ENCODE measurements at regions not wholly inside any gene's neighbourhood (a gene's known extent, or its start where the extent isn't known, plus 50 kb on each side); places are given as distances from the start of the nearest gene placed in this dataset.

DNA sequence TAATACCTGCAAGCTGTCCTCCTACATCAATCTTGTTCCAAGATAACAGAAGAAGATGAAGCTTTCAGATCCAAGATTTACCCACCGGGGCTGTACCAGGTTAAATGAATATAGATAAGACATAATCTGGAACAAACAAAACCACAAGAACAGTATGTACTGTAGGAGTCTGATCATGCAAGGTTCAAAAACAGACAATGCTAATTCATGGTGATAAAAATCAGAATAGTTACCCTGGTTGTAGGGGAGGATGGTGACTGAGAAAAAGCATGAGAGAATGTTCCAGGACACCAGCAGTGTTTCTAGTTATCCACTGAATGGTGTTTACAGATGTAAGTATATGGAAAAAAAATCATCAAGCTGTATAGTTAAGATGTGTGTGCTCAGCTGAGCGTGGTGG, 211.6 kb upstream of the TBL1X start:
- Histone ChIP-seq H4K20me1 (no peaks in the 10 kb centered on the region), H3K4me3 (no peak overlapping the region), H3K27ac (no peak overlapping the region), H3K27me3 (no peaks in the 10 kb centered on the region), H3K4me2 (no peak overlapping the region), H3K9ac (no peak overlapping the region), H3K36me3 (no peaks in the 10 kb centered on the region), H3K9me3 (peaks cover 9% of the 10 kb centered on the region), H3K4me1 (peaks cover 14% of the 10 kb centered on the region)
- TF ChIP-seq Cebpa-rat (IDR thresholded peaks at IDR 0.05): no peak

DNA sequence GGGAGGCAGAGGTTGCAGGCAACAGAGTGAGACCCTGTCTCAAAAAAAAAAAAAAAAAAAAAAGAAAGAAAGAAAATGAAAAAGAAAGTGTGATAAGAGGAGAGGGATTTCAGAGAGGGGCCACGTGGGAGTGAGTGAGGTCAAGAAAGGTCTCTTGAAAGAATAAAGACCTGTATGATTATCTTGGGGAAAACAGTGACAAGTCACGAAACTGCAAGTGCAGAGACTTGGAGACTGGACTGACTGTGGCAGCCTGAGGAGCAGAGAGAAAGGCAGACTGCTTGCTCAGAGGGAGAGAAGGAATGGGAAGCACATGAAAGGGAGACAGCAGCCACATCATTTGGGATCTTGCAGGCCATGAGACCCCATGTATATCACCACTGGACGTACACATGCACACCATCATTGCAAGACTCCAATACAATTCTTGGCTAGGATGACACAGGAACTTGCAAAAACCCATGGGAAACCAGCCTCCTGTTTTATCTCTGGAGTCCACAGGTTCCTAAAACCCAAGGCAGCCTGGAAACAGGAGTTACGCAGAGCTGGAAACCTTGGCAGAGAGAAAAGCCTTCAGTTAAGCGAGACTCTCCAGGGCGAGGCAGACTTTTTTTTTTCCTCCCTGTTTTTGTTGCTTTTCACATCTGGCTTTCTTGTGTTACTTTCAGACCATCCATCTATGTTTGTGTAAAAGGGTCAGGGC, 207.0 kb upstream of the TBL1X start:
- Histone ChIP-seq H3K4me3 (no peak overlapping the region), H3K27me3 (no peaks in the 10 kb centered on the region), H3K4me2 (no peak overlapping the region), H3K27ac (no peak overlapping the region), H3K9ac (no peak overlapping the region), H3K36me3 (no peaks in the 10 kb centered on the region), H4K20me1 (no peaks in the 10 kb centered on the region), H3K9me3 (0 out of 2 replicates have a peak, but pooled peaks cover 6% of the 10 kb centered on the region), H3K4me1 (no peaks in the 10 kb centered on the region)
- TF ChIP-seq Cebpa-rat (IDR thresholded peaks at IDR 0.05): no peak

DNA sequence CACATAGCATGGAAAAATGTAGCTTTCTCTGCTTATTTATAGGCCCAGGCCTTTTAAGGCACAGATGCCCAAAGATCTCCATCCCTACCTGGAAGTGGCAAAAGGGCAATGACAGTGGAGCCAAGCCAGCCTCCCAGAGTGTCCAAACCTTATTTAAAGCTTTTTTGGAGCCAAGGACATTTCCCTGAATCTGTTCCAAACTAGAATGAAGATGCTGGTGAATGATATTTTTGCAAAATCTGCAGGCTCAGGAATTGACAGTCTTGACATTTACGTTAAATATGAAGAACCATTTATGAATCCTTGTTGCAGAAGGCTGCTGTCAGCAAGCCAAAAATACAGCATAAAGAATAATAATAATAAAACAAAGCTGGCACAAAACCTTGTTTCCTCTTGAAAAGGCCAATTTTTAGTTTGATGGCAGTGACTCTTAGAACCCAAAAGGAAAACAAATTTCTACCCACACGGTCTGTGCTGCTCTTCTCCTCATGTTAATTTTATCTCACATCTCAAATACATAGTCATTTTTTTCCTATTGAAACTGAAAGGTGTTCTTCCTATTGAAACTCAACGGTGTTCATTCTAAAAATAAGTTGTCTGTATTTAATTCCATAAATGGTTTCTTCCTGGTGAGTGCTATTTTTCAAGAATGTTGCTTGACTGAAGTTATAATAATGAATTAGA, 206.3 kb upstream of the TBL1X start:
- no peaks in the 10 kb centered on the region for H3K27me3 ChIP-seq
- 0 out of 2 replicates have a peak, but pooled peaks cover 6% of the 10 kb centered on the region for H3K9me3 ChIP-seq
- H3K4me3 ChIP-seq: no peak overlapping the region
- no peak overlapping the region for H3K9ac ChIP-seq
- no peaks in the 10 kb centered on the region for H4K20me1 ChIP-seq
- H3K27ac ChIP-seq: no peak overlapping the region
- H3K4me1 ChIP-seq: no peaks in the 10 kb centered on the region
- no peak for TF ChIP-seq Cebpa-rat (IDR thresholded peaks at IDR 0.05)
- H3K4me2 ChIP-seq: no peak overlapping the region
- no peaks in the 10 kb centered on the region for H3K36me3 ChIP-seq

DNA sequence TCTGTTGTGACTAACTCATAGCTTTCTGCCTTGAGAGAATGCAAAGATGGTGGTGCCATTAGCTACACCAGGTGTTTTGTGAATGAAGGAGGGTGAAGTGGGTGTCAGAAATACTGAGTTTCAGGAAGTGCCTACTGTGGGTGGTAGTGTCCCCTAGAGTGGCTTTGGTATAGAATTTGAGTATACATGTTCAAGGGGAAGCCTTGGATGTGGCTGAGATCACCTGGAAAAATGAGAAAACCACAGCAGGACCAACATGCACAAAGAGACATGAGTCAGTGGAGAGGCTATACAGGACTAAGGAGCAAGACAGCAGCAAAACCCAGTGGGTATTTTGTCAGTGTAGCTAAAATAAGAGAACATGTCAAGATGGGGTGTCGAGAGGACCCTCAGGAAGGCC, 204.3 kb upstream of the TBL1X start:
- Histone ChIP-seq H3K27me3 (no peaks in the 10 kb centered on the region), H3K27ac (no peak overlapping the region), H3K9me3 (0 out of 2 replicates have a peak, but pooled peaks cover 6% of the 10 kb centered on the region), H4K20me1 (no peaks in the 10 kb centered on the region), H3K36me3 (no peaks in the 10 kb centered on the region), H3K4me3 (no peak overlapping the region), H3K4me1 (no peaks in the 10 kb centered on the region), H3K9ac (no peak overlapping the region), H3K4me2 (no peak overlapping the region)
- no peak for TF ChIP-seq Cebpa-rat (IDR thresholded peaks at IDR 0.05)

DNA sequence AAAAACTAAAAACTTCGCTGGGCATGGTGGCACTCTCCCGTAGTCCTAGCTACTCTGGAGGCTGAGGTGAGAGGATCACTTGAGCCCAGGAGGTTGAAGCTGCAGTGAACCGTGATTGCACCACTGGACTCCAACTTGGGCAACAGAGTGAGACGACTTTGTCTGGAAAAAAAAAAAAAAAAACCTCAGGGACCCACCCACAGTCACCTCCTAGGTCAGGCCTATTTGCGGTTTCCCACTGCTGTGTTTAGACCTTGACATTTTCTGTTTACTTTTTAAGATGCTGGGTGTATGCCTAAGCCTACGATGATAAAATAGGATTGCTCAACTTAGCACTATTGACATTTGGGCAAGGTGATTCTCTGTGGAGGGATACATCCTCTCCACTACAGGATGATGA, 197.4 kb upstream of the TBL1X start:
- Histone ChIP-seq H3K27me3 (no peaks in the 10 kb centered on the region), H3K27ac (no peak overlapping the region), H3K4me2 (no peak overlapping the region), H3K9me3 (no peaks in the 10 kb centered on the region), H3K4me3 (no peak overlapping the region), H3K4me1 (no peaks in the 10 kb centered on the region), H3K9ac (no peak overlapping the region), H3K36me3 (no peaks in the 10 kb centered on the region), H4K20me1 (no peaks in the 10 kb centered on the region)
- no peak for TF ChIP-seq Cebpa-rat (IDR thresholded peaks at IDR 0.05)

DNA sequence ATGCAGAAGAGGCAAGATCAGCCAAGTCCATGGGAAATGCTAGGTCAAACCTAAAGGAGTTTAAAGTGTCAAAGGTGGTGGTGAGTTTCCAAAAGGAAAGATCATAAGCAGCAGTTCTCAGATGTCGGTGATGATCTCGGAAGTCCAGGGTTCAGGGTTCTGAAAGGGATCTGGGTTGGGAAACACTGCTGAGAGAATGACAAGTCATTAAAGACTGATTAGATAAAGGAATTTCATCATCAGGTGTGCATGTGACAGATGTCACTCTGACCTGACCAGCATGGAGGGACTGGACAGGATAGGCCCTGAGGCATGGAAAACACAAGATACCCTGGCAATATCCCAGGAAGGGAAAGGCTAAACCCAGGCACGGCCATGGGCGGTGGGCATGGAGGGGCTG, 195.7 kb upstream of the TBL1X start:
- no peak overlapping the region for H3K9ac ChIP-seq
- no peak overlapping the region for H3K27ac ChIP-seq
- TF ChIP-seq Cebpa-rat (IDR thresholded peaks at IDR 0.05): no peak
- no peaks in the 10 kb centered on the region for H3K27me3 ChIP-seq
- H3K4me2 ChIP-seq: no peak overlapping the region
- H3K4me1 ChIP-seq: no peaks in the 10 kb centered on the region
- H3K9me3 ChIP-seq: peaks cover 3% of the 10 kb centered on the region; the same call in 1 of the 2 replicates
- no peaks in the 10 kb centered on the region for H4K20me1 ChIP-seq
- H3K4me3 ChIP-seq: no peak overlapping the region
- H3K36me3 ChIP-seq: no peaks in the 10 kb centered on the region

DNA sequence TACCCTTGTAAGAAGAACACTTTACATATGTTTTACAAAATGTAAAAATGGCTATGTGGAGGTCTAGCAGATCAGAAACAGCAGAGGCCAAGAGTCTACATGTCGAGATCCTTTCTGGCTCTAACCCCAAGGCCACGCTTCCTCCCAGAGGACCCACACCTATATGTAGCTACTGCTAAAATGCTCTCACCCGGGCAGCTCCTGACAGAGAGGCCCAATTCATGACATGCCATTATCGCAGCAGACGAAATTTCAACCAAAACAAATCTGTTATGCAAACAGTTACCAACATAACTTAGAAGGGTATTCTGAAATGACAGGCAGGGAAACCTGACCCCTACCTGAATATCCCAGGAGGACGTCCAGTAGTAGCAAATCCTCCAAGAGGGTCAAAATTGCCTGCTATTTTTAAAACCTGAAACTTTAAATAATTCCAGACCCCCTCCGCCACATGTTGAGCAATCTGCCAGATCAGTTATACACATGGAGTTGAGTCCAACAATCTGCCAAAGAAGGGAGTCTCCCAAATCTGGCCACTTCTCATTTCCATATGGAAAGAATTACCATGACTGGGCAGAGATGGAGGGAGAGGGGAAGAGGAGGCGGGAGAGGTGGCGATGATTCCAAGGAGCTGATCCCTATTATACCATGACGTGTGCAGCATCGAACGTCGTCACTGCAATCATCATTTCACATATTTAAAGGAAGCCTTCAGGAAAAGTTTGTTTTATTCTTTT, 192.9 kb upstream of the TBL1X start:
- Histone ChIP-seq H4K20me1 (no peaks in the 10 kb centered on the region), H3K36me3 (no peaks in the 10 kb centered on the region)
- TF ChIP-seq Cebpa-rat (IDR thresholded peaks at IDR 0.05): no peak

DNA sequence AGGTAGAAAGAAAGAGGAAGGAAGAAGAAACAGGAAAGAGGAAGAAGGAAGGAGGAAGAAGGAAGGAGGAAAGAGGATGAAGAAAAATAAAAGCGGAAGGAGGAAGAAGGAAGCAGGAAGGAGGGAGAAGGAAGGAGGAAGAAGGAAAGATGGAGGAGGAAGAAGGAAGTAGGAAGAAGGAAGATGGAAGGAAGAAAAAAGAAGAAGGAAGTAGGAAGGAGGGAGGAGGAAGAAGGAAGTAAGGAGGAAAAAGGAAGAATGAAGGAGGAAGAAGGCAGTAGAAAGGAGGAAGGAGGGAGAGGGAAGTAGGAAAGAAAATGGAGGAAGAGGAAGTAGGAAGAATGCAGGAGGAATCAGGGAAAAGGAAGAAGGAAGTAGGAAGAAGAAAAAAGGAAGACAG, 191.1 kb upstream of the TBL1X start:
- no peak overlapping the region for H3K4me3 ChIP-seq
- no peak overlapping the region for H3K27ac ChIP-seq
- H3K4me1 ChIP-seq: peaks cover 19% of the 10 kb centered on the region
- no peaks in the 10 kb centered on the region for H3K27me3 ChIP-seq
- H3K4me2 ChIP-seq: no peak overlapping the region
- no peaks in the 10 kb centered on the region for H4K20me1 ChIP-seq
- TF ChIP-seq Cebpa-rat (IDR thresholded peaks at IDR 0.05): no peak
- H3K9ac ChIP-seq: no peak overlapping the region
- no peaks in the 10 kb centered on the region for H3K36me3 ChIP-seq
- peaks cover 3% of the 10 kb centered on the region; the same call in 1 of the 2 replicates for H3K9me3 ChIP-seq

More for the DNA sequence above, 192.9 kb upstream of the TBL1X start:
- Histone ChIP-seq H3K4me1 (peaks cover 1% of the 10 kb centered on the region), H3K4me2 (no peak overlapping the region), H3K9me3 (peaks cover 3% of the 10 kb centered on the region; the same call in 1 of the 2 replicates), H3K4me3 (no peak overlapping the region), H3K9ac (no peak overlapping the region), H3K27me3 (no peaks in the 10 kb centered on the region), H3K27ac (no peak overlapping the region)

DNA sequence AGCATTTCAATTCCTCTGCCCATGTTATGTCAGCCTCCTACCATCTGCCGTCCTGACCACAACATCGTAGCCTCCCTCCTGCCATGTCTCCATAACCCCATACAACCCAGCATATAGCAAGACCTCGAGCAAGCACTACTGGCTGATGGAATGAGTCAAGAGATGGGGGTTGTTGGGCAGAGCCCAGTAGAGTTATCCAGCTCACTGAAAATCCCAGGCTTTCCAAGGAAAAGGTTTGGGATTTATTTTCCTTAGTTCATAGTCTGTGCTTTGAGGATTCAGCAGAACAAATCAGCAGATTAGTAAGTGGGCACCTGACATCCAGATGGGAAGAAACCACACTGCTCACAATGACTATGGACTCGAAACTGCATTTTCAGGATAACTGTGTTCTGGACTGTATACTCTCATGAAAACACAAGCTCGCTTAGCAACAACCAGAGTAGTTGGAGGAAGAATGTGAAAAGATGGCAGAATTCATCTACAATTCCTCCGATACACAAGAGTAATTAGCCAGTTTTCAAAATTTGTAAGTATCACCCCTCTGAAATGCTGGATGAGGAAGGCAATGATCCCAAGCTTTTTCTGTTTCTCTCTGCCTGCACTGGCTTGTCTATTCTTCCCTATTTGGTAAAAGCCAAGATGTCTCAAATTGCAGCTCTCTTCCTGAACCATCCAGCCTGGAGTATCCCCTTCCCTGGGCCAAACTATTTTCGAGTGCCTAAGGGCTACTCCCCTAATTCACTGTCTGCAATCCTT, 186.2 kb upstream of the TBL1X start:
- Histone ChIP-seq H3K9me3 (peaks cover 2% of the 10 kb centered on the region; the same call in 1 of the 2 replicates), H3K4me2 (peak overlapping the region; percentile 54), H3K9ac (no peak overlapping the region), H3K36me3 (no peaks in the 10 kb centered on the region), H3K27me3 (no peaks in the 10 kb centered on the region), H4K20me1 (no peaks in the 10 kb centered on the region), H3K4me1 (peaks cover 27% of the 10 kb centered on the region), H3K4me3 (no peak overlapping the region), H3K27ac (no peak overlapping the region)
- no peak for TF ChIP-seq Cebpa-rat (IDR thresholded peaks at IDR 0.05)
